HG03432 (cell line): ENCODE measurements at regions not wholly inside any gene's neighbourhood (a gene's known extent, or its start where the extent isn't known, plus 50 kb on each side); places are given as distances from the start of the nearest gene placed in this dataset.

Experiments used
- ATAC-seq: cut with Tn5 transposase; IDR thresholded peaks from one replicate; pipeline ENCODE4 v1.9.1; 2021; ENCODE audit warnings: mild to moderate bottlenecking, moderate library complexity; ENCODE audit not compliant: unreplicated experiment

DNA sequence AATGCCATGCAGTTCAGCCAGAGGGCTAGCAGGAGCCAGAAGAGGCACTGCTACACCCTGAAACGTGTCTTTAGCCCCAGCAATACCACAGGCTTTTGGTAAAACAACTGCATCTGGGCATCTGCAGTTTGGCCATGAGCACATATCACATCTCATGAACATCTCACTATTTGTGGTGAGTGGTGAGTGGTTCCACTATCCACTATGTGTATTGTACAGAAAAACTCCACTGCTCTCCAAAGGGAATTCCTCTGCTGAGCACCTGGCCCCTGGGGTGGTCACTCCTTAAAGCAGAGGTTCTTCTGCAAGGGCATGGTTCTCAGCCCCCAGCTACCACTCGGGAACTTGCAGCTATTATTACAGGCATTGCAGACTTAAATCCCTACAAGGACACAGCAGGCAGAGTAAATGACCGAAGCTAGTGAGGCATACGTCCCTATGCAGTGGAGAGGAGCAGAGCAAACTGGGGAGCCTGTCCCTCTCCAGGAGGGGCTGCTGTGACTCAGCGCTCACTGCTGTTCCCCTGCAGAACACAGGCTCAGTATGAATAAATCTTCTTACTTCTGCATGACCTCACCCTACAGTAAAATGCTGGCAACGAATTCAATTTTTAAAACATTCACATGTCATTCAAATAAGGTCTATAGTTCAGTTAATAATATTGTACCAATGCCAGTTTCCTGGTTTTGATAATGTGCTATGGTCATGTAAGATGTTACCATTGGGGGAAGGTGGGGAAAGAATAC is 332.4 kb upstream of the ZNF507 start:
- ATAC-seq: no peak

- ATAC-seq: no peak
Observed at GRCh38 chr19:32017176-32017953, 328.0 kb upstream of the ZNF507 start.

- ATAC-seq: no peak
Observed at GRCh38 chr19:32018014-32018413, 327.4 kb upstream of the ZNF507 start.

DNA sequence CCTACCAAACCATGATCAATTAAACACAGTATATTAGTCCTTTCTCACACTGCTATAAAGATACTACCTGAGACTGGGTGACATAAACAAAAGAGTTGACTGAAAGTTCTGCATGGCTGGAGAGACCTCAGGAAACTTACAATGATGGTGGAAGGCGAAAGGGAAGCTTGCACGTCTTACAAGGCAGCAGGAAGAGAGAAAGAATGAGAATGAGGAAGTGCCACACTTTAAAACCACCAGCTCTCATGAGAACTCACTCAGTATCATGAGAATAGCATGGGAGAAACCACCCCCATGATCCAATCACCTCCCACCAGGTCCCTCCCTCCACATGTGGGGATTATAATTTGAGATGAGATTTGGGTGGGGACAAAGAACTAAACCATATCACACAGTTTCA is 324.9 kb upstream of the ZNF507 start:
- no peak for ATAC-seq

DNA sequence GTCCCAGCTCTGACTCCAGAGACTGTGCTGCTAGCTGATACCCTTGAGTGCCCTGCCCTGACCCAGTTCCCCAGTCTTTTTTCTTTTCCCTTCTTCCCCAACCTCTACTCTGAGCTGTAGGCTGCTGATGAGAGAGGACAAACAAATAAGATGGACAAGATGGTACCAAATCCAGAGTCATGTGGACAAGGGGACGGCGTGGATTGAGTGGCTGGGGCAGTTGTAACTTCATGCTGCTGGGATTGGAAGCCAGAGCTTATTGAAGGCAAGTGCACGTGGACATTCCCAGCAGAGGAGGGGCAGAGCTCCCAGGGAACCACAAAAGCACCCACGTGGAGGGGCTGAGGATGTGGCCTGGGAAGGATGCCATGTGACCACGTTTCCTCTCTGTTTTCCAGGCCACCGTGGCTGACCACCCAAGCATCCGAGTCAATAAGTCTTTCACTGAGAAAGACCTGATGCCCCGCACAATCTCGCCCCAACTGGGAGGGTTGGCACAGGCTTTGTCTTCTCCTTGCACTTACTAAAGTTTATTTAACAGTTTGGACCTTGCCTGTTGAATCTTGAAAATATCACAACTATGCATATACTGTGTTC is 323.3 kb upstream of the ZNF507 start:
- ATAC-seq: no peak

DNA sequence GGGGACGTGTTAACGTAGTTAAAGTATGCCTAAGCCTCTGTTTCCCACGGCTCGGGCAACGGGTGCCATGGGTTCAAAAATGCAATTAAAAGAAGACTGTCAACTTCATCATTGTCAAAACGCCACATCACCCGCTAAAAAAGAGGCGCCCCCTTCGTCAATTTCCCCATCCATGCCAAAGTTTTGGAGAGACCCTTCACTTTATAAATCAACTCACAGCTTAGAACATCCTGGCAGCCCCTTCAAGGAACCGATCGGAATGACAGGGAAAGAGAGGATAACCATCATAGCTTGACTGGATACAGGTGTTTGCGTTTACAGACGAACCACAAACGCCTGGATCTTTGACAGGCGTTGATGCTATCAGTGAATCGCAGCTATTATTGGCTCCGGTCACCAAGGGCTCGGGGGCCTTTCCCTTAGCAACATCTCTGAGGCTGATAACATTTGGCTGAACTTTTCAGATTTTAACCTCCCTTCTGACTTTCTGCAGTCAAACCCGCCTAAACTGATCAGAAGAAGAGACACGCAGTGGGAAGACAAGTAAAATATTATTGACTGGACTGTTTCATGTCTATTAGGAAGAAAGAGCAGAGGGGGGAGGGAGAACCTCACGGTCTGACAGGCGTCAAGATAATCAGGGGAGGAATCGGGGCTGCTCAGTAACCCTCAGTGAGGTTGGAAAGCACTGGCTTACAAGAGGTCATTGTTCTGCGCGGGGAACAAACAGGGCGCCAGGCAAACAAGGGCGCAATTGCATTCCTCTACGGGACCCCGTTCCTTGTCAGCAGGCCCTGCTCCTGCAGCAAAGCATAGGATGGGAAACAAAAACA is 322.5 kb upstream of the ZNF507 start:
- no peak for ATAC-seq

DNA sequence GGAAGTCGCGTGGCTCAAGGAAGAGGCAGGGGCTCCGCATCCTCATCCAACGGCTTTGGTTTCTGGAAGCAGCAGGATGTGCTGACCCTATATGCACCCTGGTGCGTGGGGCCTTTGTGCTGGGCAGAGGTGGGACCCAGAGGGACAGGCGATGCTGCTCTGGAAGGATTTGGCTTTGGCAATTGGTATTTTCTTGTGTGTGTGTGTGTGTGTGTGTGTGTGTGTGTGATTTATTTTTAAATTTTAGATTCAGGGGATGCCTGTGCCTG is 321.9 kb upstream of the ZNF507 start:
- no peak for ATAC-seq

- no peak for ATAC-seq
Observed at GRCh38 chr19:32029235-32029634, 316.2 kb upstream of the ZNF507 start.

- ATAC-seq: no peak
Observed at GRCh38 chr19:32032561-32032960, 312.8 kb upstream of the ZNF507 start.

DNA sequence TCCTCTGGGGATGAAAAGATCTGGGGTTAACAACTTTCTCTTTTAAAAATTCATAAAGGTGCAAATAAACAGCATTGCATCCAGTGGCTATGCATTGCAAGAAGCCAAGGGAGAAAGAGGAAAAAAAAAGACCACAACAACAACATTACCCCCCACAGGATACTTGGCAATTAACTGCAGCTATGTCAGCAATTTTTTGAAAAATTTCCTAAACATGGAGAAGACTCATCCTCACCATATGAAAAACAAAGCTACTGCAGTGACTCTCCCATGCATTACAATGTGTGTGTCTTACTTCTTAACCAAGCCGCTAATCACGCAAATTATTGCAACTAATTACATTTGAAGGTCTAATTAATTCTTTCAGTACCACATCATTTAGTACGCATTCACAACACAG is 309.8 kb upstream of the ZNF507 start:
- no peak for ATAC-seq

DNA sequence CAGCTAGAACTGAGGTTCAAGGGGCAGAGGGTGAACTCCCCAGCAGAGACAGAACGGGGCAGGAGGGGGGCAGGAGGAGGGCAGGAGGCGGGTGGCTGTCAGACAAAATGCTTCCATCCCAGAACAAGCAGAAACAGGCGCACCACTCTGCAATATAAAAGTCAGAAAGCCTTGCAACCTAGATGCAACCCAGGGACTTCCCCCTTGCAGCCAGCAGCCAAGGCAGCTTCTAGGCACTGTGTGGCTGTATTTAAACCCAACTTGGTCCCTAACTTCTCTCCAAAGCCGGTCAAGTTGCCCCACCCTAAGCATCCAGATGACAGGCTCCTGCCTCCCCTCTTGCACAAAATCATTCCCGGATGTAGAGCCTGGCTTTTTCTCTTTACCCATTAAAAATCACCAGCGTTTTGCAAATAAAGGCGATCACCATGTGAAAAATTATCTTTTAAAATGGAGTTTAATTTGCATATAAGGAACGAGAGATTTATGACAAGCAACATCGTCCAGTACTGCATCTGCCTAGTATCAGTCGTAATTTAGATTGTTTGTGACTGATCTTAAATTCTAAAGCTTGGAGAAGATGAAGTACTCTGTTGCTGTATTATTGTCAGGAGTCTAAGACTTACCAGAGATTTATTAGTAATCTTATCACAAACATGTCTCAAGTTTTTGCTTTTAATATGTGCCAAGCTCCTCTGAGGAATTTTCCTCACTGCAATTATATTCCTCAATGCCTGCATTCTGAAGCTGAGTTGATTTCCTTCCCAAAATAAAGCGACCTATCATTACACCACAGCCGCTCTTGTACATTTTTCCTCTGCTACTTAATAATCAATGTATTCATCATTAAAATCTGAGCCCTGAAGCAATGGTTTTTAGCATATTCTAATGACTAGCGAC is 307.1 kb upstream of the ZNF507 start:
- ATAC-seq: no peak

- no peak for ATAC-seq
Observed at GRCh38 chr19:32038961-32039360, 306.4 kb upstream of the ZNF507 start.

DNA sequence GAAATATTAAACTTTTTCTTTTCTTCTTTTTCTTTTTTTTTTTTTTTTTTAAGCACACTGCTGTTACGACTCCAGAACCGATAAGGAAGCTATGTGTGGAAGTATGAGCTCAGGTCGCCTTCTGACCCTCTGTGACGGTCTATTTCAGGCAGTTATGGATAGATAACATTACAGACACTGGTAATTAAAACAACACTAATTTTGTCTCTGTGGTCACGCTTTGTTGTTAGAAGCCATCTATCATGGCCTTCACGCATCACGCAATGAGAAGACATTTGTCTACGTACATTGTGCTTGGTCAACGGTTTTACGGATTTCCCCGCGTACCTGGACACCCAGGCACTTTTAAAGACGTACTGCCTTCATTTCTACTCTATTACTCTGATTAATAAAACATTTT is 306.0 kb upstream of the ZNF507 start:
- no peak for ATAC-seq

- ATAC-seq: no peak
Observed at GRCh38 chr19:32040236-32040635, 305.2 kb upstream of the ZNF507 start.

DNA sequence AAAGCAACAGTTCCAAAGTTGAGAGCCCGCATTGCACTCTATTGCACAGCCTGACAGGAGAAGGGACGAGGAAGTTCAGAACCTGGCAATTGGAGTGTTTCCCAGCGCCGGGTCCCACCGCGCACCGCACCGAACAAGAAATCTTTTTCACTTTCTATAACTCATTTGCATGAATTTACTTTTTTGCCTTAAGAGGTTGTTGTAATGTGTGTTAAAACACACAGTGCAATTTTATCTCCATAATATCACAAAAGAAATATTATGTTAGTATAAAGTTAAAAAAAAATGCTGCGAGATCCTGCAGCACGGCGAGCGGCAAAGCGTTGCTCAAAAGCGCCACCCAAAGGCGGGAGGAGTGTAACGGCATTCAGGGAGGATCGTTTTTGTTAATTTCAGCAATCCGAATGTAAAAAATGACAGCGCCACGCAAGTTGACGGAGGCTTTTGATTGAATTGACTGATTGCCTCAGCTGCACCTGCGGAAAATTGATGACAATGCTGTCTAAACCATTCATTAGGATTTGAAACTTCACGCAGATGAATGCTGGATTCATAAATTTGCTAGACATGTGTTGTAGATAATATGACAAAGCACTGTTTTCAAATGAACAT is 303.6 kb upstream of the ZNF507 start:
- ATAC-seq: no peak

GRCh38 chr19:32047788-32048187 is 297.6 kb upstream of the ZNF507 start:
- no peak for ATAC-seq

GRCh38 chr19:32053376-32053775 is 292.0 kb upstream of the ZNF507 start:
- ATAC-seq: no peak

DNA sequence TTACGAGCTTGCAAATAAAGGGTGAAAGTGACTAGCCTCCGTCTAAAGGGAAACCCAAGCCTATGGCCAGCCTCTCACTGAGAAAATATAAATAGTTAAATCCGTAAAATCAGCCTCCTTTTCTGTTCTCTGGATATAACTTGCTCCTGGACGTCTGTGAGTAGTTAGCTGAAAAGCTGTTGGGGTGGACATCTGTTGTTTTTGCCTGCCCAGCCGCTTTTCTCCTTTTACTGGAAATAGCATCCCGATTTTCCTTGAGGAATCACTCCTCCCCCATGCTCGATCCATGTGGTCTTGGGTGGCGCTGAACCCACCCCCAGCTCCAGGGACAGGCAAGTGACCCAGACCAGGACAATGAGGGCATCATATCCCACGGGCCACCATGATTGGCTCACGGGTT is 291.5 kb upstream of the ZNF507 start:
- no peak for ATAC-seq

DNA sequence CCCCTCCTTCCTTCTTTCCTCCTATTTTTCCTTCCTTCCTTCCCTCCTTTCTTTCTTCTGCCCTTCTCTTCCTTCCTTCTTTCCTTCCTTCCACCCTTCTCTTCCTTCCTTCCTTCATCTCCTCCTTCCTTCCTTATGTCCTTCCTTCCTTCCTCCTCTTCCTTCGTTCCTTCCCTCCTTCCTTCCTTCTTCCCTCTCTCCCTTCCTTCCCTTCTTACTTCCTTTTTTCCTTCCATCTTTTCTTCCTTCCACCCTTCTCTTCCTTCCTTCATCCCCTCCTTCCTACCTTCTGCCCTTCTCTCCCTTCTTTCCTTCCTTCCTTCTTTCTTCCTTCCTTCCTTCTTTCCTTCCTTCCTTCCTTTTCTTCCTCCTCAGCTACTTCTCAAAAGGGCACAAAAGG is 287.3 kb upstream of the ZNF507 start:
- ATAC-seq: no peak

GRCh38 chr19:32061315-32061714 is 284.1 kb upstream of the ZNF507 start:
- ATAC-seq: no peak
